ENCODE measurements at regions not wholly inside any gene's neighbourhood (a gene's known extent, or its start where the extent isn't known, plus 50 kb on each side); places are given as distances from the start of the nearest gene placed in this dataset.

DNA sequence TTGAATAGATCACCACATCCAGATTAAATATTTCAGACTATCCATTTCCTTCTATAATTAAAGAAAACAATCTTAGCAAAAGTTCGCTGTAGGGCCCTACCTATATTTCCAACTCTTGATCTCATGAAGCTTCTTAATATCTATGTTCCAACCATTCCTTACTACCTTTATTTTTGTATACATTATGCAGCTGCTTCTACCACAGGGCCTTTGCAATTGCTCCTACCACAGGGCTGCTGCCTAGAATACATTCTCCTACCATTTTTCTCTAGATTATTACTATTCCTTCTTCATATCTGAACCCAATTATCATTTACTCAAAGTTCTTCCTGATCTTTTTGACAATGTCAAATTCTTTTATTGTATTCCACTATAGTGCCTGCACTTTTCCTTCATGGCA lies 516.6 kb downstream of the RFPL4B start:
- TF ChIP-seq, protein P1, sequence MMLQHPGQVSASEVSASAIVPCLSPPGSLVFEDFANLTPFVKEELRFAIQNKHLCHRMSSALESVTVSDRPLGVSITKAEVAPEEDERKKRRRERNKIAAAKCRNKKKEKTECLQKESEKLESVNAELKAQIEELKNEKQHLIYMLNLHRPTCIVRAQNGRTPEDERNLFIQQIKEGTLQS (IDR thresholded peaks at IDR 0.05), result no peak
- TF ChIP-seq, protein P2, sequence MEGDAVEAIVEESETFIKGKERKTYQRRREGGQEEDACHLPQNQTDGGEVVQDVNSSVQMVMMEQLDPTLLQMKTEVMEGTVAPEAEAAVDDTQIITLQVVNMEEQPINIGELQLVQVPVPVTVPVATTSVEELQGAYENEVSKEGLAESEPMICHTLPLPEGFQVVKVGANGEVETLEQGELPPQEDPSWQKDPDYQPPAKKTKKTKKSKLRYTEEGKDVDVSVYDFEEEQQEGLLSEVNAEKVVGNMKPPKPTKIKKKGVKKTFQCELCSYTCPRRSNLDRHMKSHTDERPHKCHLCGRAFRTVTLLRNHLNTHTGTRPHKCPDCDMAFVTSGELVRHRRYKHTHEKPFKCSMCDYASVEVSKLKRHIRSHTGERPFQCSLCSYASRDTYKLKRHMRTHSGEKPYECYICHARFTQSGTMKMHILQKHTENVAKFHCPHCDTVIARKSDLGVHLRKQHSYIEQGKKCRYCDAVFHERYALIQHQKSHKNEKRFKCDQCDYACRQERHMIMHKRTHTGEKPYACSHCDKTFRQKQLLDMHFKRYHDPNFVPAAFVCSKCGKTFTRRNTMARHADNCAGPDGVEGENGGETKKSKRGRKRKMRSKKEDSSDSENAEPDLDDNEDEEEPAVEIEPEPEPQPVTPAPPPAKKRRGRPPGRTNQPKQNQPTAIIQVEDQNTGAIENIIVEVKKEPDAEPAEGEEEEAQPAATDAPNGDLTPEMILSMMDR (IDR thresholded peaks at IDR 0.05 in 2 of 3, conservative IDR thresholded peaks at IDR 0.05 in 1 of 3; ENCODE audit: borderline replicate concordance in 1 of 3, insufficient read depth in 1 of 3, low read depth in 2 of 3, low read length in 2 of 3), result no peak
- TF ChIP-seq, protein P3, sequence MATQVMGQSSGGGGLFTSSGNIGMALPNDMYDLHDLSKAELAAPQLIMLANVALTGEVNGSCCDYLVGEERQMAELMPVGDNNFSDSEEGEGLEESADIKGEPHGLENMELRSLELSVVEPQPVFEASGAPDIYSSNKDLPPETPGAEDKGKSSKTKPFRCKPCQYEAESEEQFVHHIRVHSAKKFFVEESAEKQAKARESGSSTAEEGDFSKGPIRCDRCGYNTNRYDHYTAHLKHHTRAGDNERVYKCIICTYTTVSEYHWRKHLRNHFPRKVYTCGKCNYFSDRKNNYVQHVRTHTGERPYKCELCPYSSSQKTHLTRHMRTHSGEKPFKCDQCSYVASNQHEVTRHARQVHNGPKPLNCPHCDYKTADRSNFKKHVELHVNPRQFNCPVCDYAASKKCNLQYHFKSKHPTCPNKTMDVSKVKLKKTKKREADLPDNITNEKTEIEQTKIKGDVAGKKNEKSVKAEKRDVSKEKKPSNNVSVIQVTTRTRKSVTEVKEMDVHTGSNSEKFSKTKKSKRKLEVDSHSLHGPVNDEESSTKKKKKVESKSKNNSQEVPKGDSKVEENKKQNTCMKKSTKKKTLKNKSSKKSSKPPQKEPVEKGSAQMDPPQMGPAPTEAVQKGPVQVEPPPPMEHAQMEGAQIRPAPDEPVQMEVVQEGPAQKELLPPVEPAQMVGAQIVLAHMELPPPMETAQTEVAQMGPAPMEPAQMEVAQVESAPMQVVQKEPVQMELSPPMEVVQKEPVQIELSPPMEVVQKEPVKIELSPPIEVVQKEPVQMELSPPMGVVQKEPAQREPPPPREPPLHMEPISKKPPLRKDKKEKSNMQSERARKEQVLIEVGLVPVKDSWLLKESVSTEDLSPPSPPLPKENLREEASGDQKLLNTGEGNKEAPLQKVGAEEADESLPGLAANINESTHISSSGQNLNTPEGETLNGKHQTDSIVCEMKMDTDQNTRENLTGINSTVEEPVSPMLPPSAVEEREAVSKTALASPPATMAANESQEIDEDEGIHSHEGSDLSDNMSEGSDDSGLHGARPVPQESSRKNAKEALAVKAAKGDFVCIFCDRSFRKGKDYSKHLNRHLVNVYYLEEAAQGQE (IDR thresholded peaks at IDR 0.05; ENCODE audit: low read depth), result no peak
- TF ChIP-seq EZH2 (IDR thresholded peaks at IDR 0.05) (no peak), TCF7L2 (IDR thresholded peaks at IDR 0.05; ENCODE audit: borderline replicate concordance, extremely low read depth, insufficient read depth, insufficient read length) (no peak), POLR2AphosphoS5 (IDR thresholded peaks at IDR 0.05; ENCODE audit: low read depth, low read length) (no peak), SIN3A (IDR thresholded peaks at IDR 0.05; ENCODE audit: low read depth) (no peak), POLR2A (IDR thresholded peaks at IDR 0.05; ENCODE audit: borderline replicate concordance, extremely low read depth, insufficient read depth, insufficient read length) (no peak), YY1 (IDR thresholded peaks at IDR 0.05; ENCODE audit: extremely low read depth, insufficient replicate concordance, low read depth, low read length) (no peak), RAD21 (IDR thresholded peaks at IDR 0.05; ENCODE audit: low read depth) (no peak), EZH2phosphoT487 (IDR thresholded peaks at IDR 0.05; ENCODE audit: borderline replicate concordance) (no peak), ELF1 (IDR thresholded peaks at IDR 0.05; ENCODE audit: borderline replicate concordance, low read depth) (no peak), FOSL1 (IDR thresholded peaks at IDR 0.05; ENCODE audit: low read depth) (no peak), ZFX (IDR thresholded peaks at IDR 0.05) (no peak)
